GM18499 (cell line): ENCODE measurements at regions not wholly inside any gene's neighbourhood (a gene's known extent, or its start where the extent isn't known, plus 50 kb on each side); places are given as distances from the start of the nearest gene placed in this dataset.
A peak's percentile ranks its signal among the peaks of the same experiment; 100 is the strongest.

ENCODE experiments used
- ATAC-seq: cut with Tn5 transposase; IDR thresholded peaks from one replicate; pipeline ENCODE4 v1.9.1; 2021; ENCODE audit warnings: moderate number of reproducible peaks; ENCODE audit not compliant: insufficient read depth, unreplicated experiment

- no peak for ATAC-seq
Measured at GRCh38 chr3:174397848-174398247, 461.3 kb upstream of the NAALADL2 start.

- no peak for ATAC-seq
Measured at GRCh38 chr3:174398761-174399160, 460.4 kb upstream of the NAALADL2 start.

- no peak for ATAC-seq
Measured at GRCh38 chr3:174403831-174404230, 455.3 kb upstream of the NAALADL2 start.

GRCh38 chr3:174408310-174408709 is 450.8 kb upstream of the NAALADL2 start:
- no peak for ATAC-seq

GRCh38 chr3:174409086-174409743 is 449.9 kb upstream of the NAALADL2 start:
- no peak for ATAC-seq

- ATAC-seq = no peak
Measured at GRCh38 chr3:174413062-174413912, 445.8 kb upstream of the NAALADL2 start.

GRCh38 chr3:174414902-174415301 is 444.2 kb upstream of the NAALADL2 start:
- ATAC-seq = no peak

DNA sequence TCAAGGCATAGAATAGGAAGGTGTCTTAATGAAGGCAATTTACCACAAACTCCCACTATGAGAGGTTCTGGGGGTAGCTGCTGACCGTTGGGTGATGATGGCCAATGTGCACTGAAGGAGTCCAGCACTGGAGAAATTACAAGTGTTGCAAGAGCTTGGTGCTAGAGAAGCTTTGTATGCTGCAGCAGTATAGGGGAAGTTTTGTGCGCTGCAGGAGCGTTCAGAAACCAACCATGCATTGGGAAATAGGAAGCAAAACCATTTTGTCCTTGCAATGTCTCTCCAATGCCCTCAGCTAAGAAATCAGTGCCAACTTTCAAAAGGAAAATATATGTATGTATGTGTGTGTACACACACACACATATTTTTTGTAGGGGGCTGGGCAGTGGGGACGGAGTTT is 441.6 kb upstream of the NAALADL2 start:
- no peak for ATAC-seq

DNA sequence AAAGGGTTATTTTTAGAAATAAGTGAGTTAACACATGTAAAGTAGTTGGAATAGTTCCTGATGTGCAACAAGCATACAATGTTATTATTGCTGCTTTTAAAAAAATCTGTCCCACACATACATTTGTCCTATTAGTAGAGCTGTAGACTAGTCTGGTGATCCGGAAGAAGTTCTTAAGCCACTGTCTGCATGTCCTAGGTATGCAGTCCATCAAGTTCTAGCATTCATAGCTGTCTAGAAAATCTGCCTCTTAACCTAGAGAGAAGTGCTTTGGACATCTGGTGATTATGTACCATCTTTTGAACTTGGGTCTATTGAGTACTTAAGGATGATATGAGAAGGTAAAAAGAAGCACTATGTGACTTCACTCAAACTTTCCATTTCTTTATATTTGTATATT is 439.9 kb upstream of the NAALADL2 start:
- no peak for ATAC-seq

- no peak for ATAC-seq
Measured at GRCh38 chr3:174423936-174424335, 435.2 kb upstream of the NAALADL2 start.

GRCh38 chr3:174424656-174425055 is 434.5 kb upstream of the NAALADL2 start:
- no peak for ATAC-seq

DNA sequence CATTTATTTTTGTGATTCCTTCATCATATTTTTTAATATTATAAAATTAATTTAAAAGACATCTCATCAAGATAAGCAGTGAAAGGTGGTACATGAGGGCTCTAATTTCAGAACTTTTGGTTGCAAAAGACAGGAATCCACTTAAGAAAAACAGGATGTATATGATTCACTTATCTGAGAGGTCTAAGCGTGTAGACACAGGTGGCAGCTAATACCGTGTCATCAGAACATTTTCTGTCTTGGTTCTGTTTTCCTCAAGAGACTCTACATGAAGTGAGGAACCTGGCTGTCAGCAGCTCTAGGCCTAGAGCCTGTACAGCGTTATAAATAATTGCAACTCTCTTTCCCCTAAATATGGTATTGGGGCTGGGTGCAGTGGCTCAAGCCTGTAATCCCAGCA is 433.7 kb upstream of the NAALADL2 start:
- ATAC-seq = no peak

- no peak for ATAC-seq
Measured at GRCh38 chr3:174430986-174431385, 428.1 kb upstream of the NAALADL2 start.

GRCh38 chr3:174431717-174432116 is 427.4 kb upstream of the NAALADL2 start:
- no peak for ATAC-seq

- no peak for ATAC-seq
Measured at GRCh38 chr3:174436367-174436766, 422.8 kb upstream of the NAALADL2 start.

DNA sequence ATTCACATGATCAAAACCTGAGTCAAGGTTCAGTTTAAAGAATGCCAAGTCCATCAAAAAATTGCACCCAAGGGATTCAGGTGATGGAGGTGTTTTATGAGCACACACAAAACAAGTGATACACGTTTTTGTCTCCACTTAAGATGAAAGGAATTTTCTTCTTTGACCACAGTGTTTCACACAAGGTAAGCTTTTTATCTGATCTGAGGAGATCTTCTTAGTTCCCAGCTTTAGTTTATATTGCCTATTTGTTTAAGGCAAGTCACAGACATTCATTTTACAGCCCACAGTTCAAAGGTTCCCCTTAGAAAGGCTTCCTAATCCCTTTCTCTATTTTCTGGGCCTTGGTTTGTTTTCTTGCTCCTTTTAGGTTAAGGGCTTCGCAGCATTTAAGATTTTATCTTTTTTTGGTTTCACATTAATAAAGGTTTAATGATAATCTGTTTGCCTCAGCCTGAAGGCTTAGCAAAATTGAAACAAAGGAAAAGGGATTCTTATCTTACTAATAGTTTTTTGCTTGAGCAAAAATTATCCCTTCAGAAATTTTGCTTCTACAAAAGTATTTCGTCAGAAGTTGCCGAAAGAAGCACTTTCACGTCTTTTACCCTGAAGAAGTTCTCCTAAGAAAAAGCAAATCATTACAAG is 420.5 kb upstream of the NAALADL2 start:
- ATAC-seq = no peak

DNA sequence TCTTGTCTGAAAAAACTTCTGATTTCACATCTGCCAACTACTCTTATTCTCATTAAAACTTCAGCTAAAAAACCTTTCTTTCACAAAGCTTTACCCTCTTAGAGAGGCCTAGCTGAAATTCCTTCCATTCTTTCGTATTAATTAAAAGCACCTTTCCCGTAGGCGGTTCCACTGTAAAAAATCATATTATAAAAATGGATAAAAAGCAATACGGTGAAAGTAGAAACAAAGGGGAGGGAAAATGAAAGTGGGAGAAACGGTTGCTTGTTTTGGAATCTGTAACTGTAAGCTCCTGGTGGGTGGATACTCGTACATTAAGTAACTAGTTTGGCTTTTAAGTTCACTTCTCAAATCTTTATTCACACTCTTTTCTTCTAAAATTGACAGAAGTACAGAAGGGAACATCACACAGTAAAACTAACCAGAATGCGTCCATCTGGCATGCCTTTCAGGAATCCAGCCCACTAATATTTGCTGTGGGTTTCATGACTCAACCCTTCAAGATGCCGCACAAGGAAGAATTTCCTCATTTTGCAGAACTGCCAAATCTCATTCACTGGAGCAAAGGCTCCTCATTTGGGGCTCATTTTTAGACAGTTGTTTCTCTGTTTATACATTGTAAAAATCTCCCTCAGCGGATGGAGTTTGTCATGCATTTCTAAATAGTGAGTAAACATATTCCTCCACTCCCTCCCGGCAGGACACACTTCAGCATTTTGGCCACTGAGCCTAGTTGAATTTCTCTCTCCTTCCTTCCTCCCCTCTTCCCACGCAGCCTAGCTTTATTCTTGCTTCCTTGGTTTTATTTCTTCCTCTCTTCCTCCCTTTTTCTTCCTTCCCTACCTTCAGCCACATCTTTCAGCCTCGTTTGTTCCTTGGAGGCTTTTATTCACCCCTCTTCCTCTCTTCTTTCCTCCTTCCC is 419.5 kb upstream of the NAALADL2 start:
- ATAC-seq = no peak

- no peak for ATAC-seq
Measured at GRCh38 chr3:174440253-174440701, 418.9 kb upstream of the NAALADL2 start.

GRCh38 chr3:174440741-174441587 is 418.2 kb upstream of the NAALADL2 start:
- ATAC-seq = peak; percentile 47
